ENCODE measurements at regions not wholly inside any gene's neighbourhood (a gene's known extent, or its start where the extent isn't known, plus 50 kb on each side); places are given as distances from the start of the nearest gene placed in this dataset.

DNA sequence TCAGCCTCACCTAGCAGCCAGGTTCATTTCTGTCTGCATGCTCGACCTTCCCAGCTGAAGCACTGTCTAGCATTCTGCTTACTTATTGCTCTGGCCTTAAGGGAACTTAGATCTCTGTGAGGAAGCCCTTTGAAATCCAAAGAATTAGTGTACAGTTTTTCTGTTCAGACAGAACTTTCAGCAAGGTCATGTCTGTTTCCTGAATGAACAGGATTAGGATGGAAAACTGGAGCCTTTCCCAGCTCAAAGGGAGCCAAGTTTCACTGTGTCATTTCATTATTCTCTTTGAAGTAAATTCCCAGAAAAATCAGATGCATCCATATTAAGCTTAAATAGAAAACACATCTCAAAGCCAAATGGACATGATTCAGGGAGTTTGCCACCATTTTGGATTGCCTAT lies 457.3 kb upstream of the KCNMB2 start:
- no peaks in the 10 kb centered on the region for H3K27me3 ChIP-seq (replicated peaks; ENCODE audit: insufficient read depth, low read length)
- H3K4me2 ChIP-seq (ENCODE audit: low read depth, low read length) = no peak overlapping the region

DNA sequence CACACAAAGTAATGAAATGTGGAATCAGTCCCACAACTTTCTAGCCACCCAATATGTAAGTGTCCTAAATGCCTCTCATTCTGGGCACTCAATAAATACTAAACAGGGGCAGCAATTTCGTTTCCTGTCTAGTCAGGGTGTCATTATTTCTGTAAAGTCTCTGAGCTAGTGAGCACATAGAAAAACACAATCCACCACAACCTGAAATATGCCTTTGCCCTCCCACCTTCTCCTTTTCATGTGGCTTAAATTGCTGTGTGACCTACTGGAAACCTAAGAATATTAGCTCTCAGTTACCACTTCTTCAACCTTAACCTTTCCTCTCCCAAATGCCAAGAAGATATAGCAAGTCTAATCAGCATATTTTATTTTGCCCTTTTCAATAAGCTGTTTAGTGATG lies 456.3 kb upstream of the KCNMB2 start:
- Histone ChIP-seq H3K36me3 (replicated peaks; ENCODE audit: insufficient read depth, low read length) (no peaks in the 10 kb centered on the region), H3K9ac (ENCODE audit: low read length) (no peak overlapping the region), H3K9me2 (replicated peaks; ENCODE audit: insufficient read depth, low read length) (no peaks in the 10 kb centered on the region), H3K4me2 (ENCODE audit: low read depth, low read length) (peak overlapping the region; percentile 22; the same call in 1 of the 2 replicates), H3K27me3 (replicated peaks; ENCODE audit: insufficient read depth, low read length) (no peaks in the 10 kb centered on the region), H3K79me2 (ENCODE audit: low read length) (no peaks in the 10 kb centered on the region), H3K27ac (ENCODE audit: low read length) (peak overlapping the region; percentile 1; the same call in 1 of the 2 replicates), H3K9me3 (replicated peaks; ENCODE audit: insufficient read depth, low read length) (no peaks in the 10 kb centered on the region), H2AFZ (ENCODE audit: low read length) (0 out of 2 replicates have a peak overlapping the region, but pooled peaks have one; percentile 2), H3K4me1 (ENCODE audit: low read length) (peaks cover 43% of the 10 kb centered on the region), H4K20me1 (ENCODE audit: insufficient read depth, low read length) (no peaks in the 10 kb centered on the region), H3K4me3 (ENCODE audit: low read length) (no peak overlapping the region), H3F3A (ENCODE audit: insufficient read depth, low read length) (peaks cover 8% of the 10 kb centered on the region; the same call in 1 of the 2 replicates)
- TF ChIP-seq, protein P1, sequence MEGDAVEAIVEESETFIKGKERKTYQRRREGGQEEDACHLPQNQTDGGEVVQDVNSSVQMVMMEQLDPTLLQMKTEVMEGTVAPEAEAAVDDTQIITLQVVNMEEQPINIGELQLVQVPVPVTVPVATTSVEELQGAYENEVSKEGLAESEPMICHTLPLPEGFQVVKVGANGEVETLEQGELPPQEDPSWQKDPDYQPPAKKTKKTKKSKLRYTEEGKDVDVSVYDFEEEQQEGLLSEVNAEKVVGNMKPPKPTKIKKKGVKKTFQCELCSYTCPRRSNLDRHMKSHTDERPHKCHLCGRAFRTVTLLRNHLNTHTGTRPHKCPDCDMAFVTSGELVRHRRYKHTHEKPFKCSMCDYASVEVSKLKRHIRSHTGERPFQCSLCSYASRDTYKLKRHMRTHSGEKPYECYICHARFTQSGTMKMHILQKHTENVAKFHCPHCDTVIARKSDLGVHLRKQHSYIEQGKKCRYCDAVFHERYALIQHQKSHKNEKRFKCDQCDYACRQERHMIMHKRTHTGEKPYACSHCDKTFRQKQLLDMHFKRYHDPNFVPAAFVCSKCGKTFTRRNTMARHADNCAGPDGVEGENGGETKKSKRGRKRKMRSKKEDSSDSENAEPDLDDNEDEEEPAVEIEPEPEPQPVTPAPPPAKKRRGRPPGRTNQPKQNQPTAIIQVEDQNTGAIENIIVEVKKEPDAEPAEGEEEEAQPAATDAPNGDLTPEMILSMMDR (IDR thresholded peaks at IDR 0.05; ENCODE audit: low read length) = no peak
- TF ChIP-seq EZH2phosphoT487 (IDR thresholded peaks at IDR 0.05; ENCODE audit: low read length) (no peak), EZH2 (optimal IDR thresholded peaks at IDR 0.05; ENCODE audit: low read depth, low read length) (no peak)
- peak; percentile 70 for DNase-seq

More for the DNA sequence above, 457.3 kb upstream of the KCNMB2 start:
- no peaks in the 10 kb centered on the region for H3K36me3 ChIP-seq (replicated peaks; ENCODE audit: insufficient read depth, low read length)
- no peak overlapping the region for H3K4me3 ChIP-seq (ENCODE audit: low read length)
- H3K9ac ChIP-seq (ENCODE audit: low read length) = no peak overlapping the region
- H3F3A ChIP-seq (ENCODE audit: insufficient read depth, low read length) = peaks cover 6% of the 10 kb centered on the region; the same call in 1 of the 2 replicates
- H3K9me2 ChIP-seq (replicated peaks; ENCODE audit: insufficient read depth, low read length) = no peaks in the 10 kb centered on the region
- no peaks in the 10 kb centered on the region for H4K20me1 ChIP-seq (ENCODE audit: insufficient read depth, low read length)
- H3K79me2 ChIP-seq (ENCODE audit: low read length) = no peaks in the 10 kb centered on the region
- H3K9me3 ChIP-seq (replicated peaks; ENCODE audit: insufficient read depth, low read length) = no peaks in the 10 kb centered on the region
- DNase-seq = no peak
- TF ChIP-seq EZH2 (optimal IDR thresholded peaks at IDR 0.05; ENCODE audit: low read depth, low read length) (no peak), EZH2phosphoT487 (IDR thresholded peaks at IDR 0.05; ENCODE audit: low read length) (no peak)
- TF ChIP-seq, protein P1 (IDR thresholded peaks at IDR 0.05; ENCODE audit: low read length) = no peak
- H2AFZ ChIP-seq (ENCODE audit: low read length) = no peak overlapping the region
- H3K27ac ChIP-seq (ENCODE audit: low read length) = no peak overlapping the region
- H3K4me1 ChIP-seq (ENCODE audit: low read length) = peaks cover 36% of the 10 kb centered on the region

DNA sequence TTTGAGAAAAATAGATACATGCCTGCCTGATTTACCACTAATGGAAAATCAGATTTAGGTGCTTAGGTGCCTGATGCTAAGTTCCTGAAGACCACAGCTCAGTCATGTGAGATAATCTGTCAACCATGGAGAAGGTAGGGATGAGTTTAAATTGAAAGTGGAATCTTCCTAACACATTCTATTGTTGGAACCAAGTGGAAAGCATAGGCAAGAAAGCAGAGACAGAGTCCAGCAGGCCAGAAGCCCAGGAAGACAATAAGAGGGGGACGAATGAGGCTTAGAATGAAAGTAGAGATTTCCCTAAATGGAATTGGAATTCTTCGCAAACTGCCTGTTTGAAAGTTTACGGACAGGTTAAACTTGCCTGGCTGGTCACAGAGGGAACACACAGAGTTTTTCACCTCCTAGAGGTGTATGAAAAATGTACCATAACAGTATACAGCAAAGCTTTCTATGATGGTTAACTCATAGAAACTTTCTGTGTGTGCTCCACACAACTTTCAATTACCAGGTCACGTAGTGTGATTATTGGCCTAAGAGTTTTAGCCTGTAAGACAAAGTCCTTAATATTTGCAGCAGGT lies 453.8 kb upstream of the KCNMB2 start:
- H3K4me3 ChIP-seq (ENCODE audit: low read length) = no peak overlapping the region
- H3F3A ChIP-seq (ENCODE audit: insufficient read depth, low read length) = peaks cover 17% of the 10 kb centered on the region
- H3K79me2 ChIP-seq (ENCODE audit: low read length) = no peaks in the 10 kb centered on the region
- no peaks in the 10 kb centered on the region for H3K9me2 ChIP-seq (replicated peaks; ENCODE audit: insufficient read depth, low read length)
- H3K36me3 ChIP-seq (replicated peaks; ENCODE audit: insufficient read depth, low read length) = no peaks in the 10 kb centered on the region
- H3K9me3 ChIP-seq (replicated peaks; ENCODE audit: insufficient read depth, low read length) = no peaks in the 10 kb centered on the region
- no peak overlapping the region for H2AFZ ChIP-seq (ENCODE audit: low read length)
- DNase-seq = no peak
- no peak overlapping the region for H3K4me2 ChIP-seq (ENCODE audit: low read depth, low read length)
- H3K4me1 ChIP-seq (ENCODE audit: low read length) = peaks cover 54% of the 10 kb centered on the region
- no peak overlapping the region for H3K27ac ChIP-seq (ENCODE audit: low read length)
- no peak for TF ChIP-seq EZH2 (optimal IDR thresholded peaks at IDR 0.05; ENCODE audit: low read depth, low read length)
- TF ChIP-seq, protein P1 (IDR thresholded peaks at IDR 0.05; ENCODE audit: low read length) = no peak
- TF ChIP-seq EZH2phosphoT487 (IDR thresholded peaks at IDR 0.05; ENCODE audit: low read length) = no peak
- H4K20me1 ChIP-seq (ENCODE audit: insufficient read depth, low read length) = no peaks in the 10 kb centered on the region
- H3K27me3 ChIP-seq (replicated peaks; ENCODE audit: insufficient read depth, low read length) = no peaks in the 10 kb centered on the region
- H3K9ac ChIP-seq (ENCODE audit: low read length) = no peak overlapping the region

Data from MM.1S (cell line).